ENCODE measurements at regions not wholly inside any gene's neighbourhood (a gene's known extent, or its start where the extent isn't known, plus 50 kb on each side); places are given as distances from the start of the nearest gene placed in this dataset.

DNA sequence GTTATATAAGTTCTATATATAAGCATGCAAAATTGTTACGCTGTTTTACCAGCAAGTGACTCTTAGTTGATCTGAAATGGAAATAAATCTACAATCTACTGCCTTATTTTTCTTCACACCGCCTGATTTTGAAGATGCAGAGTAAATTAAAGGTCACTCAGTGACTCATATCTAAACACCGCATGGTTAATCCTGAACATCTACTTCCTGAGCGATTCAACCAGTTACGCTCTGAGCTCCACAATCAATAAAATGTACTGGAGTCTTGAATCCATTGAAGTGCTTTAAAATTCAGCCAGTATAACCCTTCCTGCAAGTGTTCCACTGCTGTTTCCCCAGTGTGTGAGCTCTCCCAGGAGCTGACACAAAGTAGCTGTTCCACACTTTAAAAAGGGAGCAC, 192.8 kb downstream of the SLC7A11 start:
- intact Hi-C loops (cut with micrococcal nuclease), result no loop called here
- no peak overlapping the region for H3K4me3 ChIP-seq (replicated peaks in 1 of 3; ENCODE audit: low read depth in 2 of 3, low read length in 3 of 3)
- H3K27me3 ChIP-seq (ENCODE audit: control insufficient read depth in 2 of 2, insufficient read depth in 2 of 2, low read length in 2 of 2), result no peaks in the 10 kb centered on the region
- no peaks in the 10 kb centered on the region for H3K36me3 ChIP-seq (replicated peaks in 1 of 2; ENCODE audit: control insufficient read depth in 1 of 2, insufficient read depth in 2 of 2, low read length in 2 of 2)
- no peak overlapping the region for H3K27ac ChIP-seq (ENCODE audit: low read depth in 1 of 2, low read length in 2 of 2)
- H3K36me3 Mint-ChIP-seq, result no peaks in the 10 kb centered on the region
- H3K79me2 ChIP-seq (ENCODE audit: insufficient read depth, low read length), result no peaks in the 10 kb centered on the region
- no peak overlapping the region for H3K9ac ChIP-seq (ENCODE audit: insufficient read depth, low read length, poor library complexity, severe bottlenecking)
- no peaks in the 10 kb centered on the region for H3K9me3 ChIP-seq (replicated peaks in 1 of 2; ENCODE audit: control insufficient read depth in 1 of 2, insufficient read depth in 1 of 2, low read length in 2 of 2)
- H3K9me3 Mint-ChIP-seq, result peaks cover 0 to 7% (median 0%) of the 10 kb centered on the region in 7 donors
- no peak for DNase-seq
- no peaks in the 10 kb centered on the region for H3K4me1 Mint-ChIP-seq
- TF ChIP-seq, protein P1, sequence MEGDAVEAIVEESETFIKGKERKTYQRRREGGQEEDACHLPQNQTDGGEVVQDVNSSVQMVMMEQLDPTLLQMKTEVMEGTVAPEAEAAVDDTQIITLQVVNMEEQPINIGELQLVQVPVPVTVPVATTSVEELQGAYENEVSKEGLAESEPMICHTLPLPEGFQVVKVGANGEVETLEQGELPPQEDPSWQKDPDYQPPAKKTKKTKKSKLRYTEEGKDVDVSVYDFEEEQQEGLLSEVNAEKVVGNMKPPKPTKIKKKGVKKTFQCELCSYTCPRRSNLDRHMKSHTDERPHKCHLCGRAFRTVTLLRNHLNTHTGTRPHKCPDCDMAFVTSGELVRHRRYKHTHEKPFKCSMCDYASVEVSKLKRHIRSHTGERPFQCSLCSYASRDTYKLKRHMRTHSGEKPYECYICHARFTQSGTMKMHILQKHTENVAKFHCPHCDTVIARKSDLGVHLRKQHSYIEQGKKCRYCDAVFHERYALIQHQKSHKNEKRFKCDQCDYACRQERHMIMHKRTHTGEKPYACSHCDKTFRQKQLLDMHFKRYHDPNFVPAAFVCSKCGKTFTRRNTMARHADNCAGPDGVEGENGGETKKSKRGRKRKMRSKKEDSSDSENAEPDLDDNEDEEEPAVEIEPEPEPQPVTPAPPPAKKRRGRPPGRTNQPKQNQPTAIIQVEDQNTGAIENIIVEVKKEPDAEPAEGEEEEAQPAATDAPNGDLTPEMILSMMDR (IDR thresholded peaks at IDR 0.05), result no peak
- H3K4me3 Mint-ChIP-seq, result no peak overlapping the region
- peaks cover 0 to 5% (median 2%) of the 10 kb centered on the region in 3 donors for H3K27me3 Mint-ChIP-seq (ENCODE audit: low read depth in 3 of 3)
- no peak overlapping the region for H3K27ac Mint-ChIP-seq
- 93% methylated on average over 3 of the region's 5 CpGs for WGBS (ENCODE audit: insufficient coverage)
- H4K20me1 ChIP-seq (ENCODE audit: insufficient read depth, low read length), result no peaks in the 10 kb centered on the region
- no peaks in the 10 kb centered on the region for H3K4me1 ChIP-seq (ENCODE audit: control insufficient read depth in 1 of 2, insufficient read depth in 2 of 2, low read length in 2 of 2)
- no peak overlapping the region for H3K4me2 ChIP-seq (replicated peaks; ENCODE audit: extremely low read depth, low read length, poor library complexity, severe bottlenecking)
- H2AFZ ChIP-seq (ENCODE audit: insufficient read depth, low read depth, low read length, poor library complexity, severe bottlenecking), result no peak overlapping the region

DNA sequence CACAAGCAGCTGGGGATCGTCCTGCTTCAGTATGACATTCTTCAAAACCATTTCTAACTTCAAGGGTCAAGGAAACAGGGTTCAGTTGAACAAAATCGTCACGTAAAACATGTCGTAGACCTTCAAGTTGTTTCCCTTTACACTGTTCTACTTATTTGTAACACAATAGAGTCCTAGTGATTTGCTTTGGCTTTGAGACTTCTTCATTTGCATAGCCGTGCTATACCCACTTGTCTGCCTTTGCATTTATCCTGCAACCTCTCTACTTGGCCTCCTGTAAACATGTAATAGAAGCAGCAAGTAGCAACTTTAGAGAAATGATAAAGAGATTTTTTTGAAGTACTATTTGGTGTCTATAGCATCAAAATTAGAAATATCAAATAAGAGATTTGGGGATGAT, 194.9 kb downstream of the SLC7A11 start:
- DNase-seq, result no peak
- H3K79me2 ChIP-seq (ENCODE audit: insufficient read depth, low read length), result no peaks in the 10 kb centered on the region
- no peaks in the 10 kb centered on the region for H4K20me1 ChIP-seq (ENCODE audit: insufficient read depth, low read length)
- H3K27me3 Mint-ChIP-seq (ENCODE audit: low read depth in 3 of 3), result peaks cover 0 to 5% (median 2%) of the 10 kb centered on the region in 3 donors
- H3K4me1 ChIP-seq (ENCODE audit: control insufficient read depth in 1 of 2, insufficient read depth in 2 of 2, low read length in 2 of 2), result no peaks in the 10 kb centered on the region
- no peak overlapping the region for H3K4me2 ChIP-seq (replicated peaks; ENCODE audit: extremely low read depth, low read length, poor library complexity, severe bottlenecking)
- no peak overlapping the region for H2AFZ ChIP-seq (ENCODE audit: insufficient read depth, low read depth, low read length, poor library complexity, severe bottlenecking)
- H3K27me3 ChIP-seq (ENCODE audit: control insufficient read depth in 2 of 2, insufficient read depth in 2 of 2, low read length in 2 of 2), result no peaks in the 10 kb centered on the region
- intact Hi-C loops (cut with micrococcal nuclease), result no loop called here
- H3K9me3 Mint-ChIP-seq, result peaks cover 0 to under 1% (median 0%) of the 10 kb centered on the region in 7 donors
- no peak overlapping the region for H3K27ac Mint-ChIP-seq
- H3K4me1 Mint-ChIP-seq, result no peaks in the 10 kb centered on the region
- no CpG with 5 or more reads among the region's 5 CpGs for WGBS (ENCODE audit: insufficient coverage)
- TF ChIP-seq, protein P1 (IDR thresholded peaks at IDR 0.05), result no peak
- H3K9me3 ChIP-seq (replicated peaks in 1 of 2; ENCODE audit: control insufficient read depth in 1 of 2, insufficient read depth in 1 of 2, low read length in 2 of 2), result no peaks in the 10 kb centered on the region
- H3K36me3 Mint-ChIP-seq, result no peaks in the 10 kb centered on the region
- no peak overlapping the region for H3K9ac ChIP-seq (ENCODE audit: insufficient read depth, low read length, poor library complexity, severe bottlenecking)
- no peaks in the 10 kb centered on the region for H3K36me3 ChIP-seq (replicated peaks in 1 of 2; ENCODE audit: control insufficient read depth in 1 of 2, insufficient read depth in 2 of 2, low read length in 2 of 2)
- H3K4me3 Mint-ChIP-seq, result no peak overlapping the region
- H3K27ac ChIP-seq (ENCODE audit: low read depth in 1 of 2, low read length in 2 of 2), result no peak overlapping the region
- no peak overlapping the region for H3K4me3 ChIP-seq (replicated peaks in 1 of 3; ENCODE audit: low read depth in 2 of 3, low read length in 3 of 3)
